ENCODE measurements at regions not wholly inside any gene's neighbourhood (a gene's known extent, or its start where the extent isn't known, plus 50 kb on each side); places are given as distances from the start of the nearest gene placed in this dataset.

DNA sequence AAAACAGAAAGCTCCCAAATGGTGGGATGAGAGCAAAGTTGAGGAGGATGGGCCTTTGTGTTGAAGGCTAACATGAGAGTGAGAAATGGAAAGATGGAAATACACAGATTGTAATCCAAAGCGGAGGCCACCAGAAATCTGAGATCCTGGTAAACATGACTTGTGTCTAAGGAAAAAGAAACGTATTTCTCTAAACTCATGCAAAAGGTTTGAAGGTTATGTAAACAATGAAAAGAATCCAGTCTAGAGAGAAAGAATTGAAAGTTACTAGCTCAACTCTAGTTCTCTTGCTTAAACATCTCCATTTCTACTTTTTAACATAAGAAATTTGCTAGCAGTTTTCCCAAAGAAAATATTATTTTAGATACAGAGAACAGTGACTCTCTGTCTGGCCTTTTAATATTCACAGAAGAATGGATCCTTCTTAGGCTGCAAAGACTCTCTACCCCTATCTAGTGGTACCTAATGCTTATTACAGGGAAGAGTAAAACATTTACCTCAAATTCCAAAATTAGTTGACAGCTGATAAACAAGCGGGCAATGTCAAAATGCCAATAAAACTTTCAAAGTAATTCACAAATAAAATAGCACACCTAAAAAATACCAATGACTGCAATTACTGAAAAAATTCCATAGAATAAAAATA lies 75.8 kb upstream of the SOX5 start:
- no peak for DNase-seq

DNA sequence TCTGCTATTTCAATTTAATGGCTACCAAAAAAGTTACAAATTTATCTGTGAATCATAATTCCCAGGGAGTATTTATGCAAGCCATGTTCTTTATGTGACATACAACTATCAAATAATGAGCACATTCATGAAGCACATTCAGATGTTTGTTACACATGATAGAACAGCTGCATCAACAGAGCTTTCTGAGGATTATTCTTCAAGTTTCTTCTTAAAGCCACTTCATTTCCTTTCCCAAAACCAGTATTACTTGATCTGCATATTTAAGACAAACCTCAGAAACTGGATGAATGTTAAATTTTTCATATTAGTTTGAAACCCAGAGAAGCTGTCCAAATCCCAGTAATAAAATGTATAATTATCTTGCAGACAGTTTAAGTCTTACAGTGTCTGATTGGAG lies 73.6 kb upstream of the SOX5 start:
- DNase-seq, result no peak

DNA sequence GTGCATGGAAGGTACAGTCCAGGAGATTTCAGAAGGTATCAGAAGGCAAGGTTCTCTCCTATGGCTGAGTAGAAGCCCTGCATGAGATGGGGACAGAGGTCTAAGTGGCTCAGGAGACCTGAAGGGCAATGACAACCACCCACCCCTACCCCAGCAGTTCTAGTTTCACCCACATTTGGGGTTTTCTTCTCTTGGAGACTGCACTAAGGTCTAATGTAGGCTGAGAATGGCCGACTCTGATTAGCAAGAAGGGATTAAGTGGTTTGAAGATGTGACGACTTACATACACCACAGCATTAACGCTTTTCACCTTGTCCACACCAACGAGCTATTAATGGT lies 71.7 kb upstream of the SOX5 start:
- DNase-seq, result no peak

DNA sequence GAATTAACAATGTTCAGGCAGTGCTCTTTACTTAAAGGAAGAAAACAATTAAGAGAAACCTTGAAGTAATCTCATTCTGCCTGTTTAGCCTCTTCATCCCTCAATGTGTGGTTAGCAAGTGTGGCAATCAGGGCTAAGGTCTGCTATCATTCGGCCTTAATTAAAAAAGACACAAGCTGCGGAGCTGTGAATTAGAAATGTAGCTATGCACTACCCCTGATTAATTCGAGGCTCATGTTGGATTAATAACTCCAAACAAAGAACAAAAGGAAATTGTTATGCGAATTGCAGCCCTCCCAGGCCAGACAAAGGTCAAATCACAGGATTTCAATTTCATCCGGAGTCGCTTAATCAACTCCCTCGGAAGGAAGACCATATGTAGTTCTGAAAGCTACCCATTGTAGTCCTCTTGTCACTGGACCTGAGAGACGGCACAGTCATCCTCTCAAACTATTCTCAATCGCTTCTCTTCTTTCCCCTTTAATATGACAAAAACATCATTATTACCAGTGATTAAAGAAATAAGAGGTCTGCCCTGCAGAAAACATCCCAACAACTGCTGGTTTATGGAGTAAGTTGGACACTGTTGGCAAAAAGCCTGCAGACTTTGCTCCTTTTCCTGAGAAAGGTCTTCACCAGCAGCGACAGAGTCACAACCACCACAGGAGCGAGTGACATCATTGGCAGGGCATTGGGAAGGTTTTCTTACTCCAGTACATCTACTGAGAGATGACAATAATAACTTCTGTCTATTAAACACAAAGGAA lies 71.1 kb upstream of the SOX5 start:
- no peak for DNase-seq

DNA sequence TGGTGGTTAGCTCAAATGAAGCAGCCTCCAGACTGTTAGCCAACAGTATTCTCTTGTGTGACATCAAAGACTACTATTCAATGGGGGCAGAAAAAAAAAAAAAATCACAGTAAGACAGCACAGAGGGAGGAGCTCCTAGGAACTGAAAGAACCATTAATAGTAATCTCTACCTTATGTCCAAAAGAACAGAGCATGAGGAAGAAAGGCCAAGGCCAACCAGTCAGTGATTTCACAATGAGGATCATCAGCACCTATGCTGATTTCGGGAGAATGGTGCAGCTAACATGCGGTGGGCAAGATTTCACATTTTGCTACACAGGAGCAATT lies 66.3 kb upstream of the SOX5 start:
- DNase-seq, result no peak

DNA sequence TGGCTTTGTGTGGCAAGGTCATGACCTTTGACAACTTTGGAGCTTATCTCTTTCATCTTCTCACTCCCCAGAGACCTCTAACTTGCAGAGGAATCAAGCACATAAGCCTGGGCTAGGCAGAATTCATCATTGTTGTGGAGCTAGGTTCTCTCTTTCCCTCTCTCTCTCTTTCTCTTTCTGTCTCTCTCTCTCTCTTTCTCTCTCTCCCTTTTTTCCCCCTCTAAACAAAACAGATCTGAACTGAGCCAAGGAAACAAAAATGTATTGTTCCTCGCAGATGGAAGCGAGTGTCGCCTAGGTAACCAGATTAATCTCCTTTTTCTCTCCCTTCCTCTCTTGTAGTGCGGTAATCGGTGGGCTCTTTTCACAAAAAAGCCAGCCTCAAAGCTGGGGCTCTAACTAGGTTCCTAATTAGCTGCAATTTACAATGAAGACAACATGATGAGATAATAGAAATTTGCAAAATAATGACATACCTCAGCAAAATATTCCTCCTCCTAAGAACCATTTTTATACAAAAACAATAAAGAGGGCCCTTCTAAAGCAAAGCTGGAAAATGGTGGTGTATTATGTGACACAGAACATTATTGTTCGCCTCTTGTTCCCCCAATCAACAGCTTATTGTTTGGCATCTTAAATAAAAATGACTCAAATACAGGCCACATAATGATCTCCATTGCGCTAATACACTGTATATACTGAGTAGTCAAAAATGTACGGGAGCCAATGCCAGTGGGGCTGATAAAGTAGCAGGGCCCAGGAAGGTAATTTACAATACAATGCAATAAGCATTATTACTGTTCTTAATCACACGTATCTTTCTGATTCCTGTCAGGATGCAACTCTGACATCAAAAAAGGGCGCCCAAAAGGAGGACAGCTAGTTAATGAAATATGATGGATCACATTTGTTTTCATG lies 65.7 kb upstream of the SOX5 start:
- DNase-seq, result no peak

DNA sequence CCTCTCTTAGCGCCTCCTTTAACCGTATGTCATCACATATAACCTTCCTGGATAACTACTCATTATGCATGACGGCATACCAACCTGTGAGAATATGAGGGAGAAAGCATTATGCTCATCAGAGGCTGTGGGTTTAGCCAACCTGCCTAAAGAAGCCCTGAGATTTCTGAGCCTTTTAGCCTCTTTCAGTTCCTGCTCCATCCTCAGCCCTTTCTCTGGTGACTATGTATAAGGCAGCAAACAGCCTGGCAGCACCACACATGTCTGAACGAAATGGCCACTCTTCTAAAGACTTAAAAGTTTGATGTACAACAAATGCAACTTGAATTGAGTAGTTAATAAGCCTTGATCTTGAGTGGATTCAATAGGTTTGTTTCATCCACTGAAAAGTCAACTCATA lies 64.8 kb upstream of the SOX5 start:
- no peak for DNase-seq

DNA sequence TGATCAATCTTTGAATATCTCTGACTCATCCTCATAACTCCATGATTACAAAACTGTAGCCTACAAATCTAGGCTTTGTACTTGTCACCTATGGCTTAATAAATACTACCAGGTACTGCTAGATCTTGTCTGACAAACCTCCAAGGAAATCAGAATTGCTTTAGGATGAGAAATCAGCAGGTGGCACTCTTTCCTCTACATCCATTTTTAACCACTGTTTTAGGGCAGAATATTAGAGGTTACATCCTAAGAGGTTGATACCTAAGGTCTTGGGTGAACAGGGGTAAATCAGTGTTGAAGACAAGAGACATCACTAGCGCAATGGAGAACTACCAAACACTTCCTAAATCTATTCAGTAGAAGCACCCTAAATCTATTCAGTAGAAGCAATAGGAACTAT lies 63.1 kb upstream of the SOX5 start:
- no peak for DNase-seq

DNA sequence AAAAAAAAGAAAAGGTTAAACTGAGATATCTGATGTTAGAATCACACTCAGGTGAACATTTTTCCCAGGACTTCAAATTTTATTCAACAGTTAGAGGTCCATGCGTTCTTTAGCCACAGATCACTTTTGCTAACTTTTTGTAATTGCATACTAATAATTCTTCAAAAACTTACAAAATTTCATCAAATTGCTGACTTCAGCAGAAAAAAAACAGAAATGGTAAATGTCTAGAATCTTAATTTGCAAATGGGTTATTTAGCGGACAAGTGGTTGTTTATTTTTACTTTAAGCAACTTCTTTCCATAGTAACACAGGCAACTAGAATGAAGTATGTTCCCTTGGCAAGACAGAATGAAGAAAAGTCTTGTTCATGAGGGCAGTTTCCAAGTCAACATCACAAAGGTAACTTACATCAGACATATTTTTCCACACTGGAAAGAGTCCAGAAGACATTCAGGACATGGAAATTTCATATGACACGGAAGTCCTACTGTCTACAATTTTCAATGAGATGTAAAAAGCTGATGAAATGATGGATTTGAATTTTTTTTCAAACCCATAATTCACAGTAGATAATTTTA lies 62.5 kb upstream of the SOX5 start:
- DNase-seq, result no peak

DNA sequence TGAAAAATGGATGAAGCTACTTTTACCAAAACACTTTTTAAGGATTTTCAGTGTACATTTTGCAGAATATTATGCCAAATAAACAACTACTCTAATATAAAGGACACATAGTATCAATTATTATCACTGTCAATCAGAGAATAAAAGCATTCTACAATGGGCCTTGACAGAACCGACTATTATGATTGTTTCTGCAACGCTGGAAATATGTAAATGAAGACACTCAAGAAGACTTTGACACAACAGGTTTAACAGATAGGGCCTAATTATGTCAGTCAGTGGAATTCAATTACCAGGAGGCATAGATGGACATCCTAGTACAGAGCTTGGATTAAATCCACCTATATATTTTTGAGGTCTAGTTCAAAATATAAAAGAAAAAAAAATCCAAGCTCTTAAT lies 58.7 kb upstream of the SOX5 start:
- DNase-seq, result no peak
